K562 (cell line): ENCODE measurements at regions not wholly inside any gene's neighbourhood (a gene's known extent, or its start where the extent isn't known, plus 50 kb on each side); places are given as distances from the start of the nearest gene placed in this dataset.
A peak's percentile ranks its signal among the peaks of the same experiment; 100 is the strongest.

ENCODE experiments used
- ATAC-seq: fragments of 200-7000 bp; cut with Tn5 transposase; 3 replicates; pipeline ENCODE4 v1.9.1; 2020; ENCODE audit warnings: moderate library complexity
- BruUV-seq: library from RNA; stranded (reverse); fragments of 400-500 nt; replicated peaks from 2 replicates; lab custom pipeline; 2021; lab: Mats Ljungman, UMichigan
- CTCF ChIA-PET: fragments of 300-600 bp; formaldehyde crosslinking; extraction: SDS; loops from one replicate; lab custom pipeline; 2021; ENCODE audit warnings: low intra/inter-chr PET ratio; lab: Yijun Ruan, JAX
- POLR2A ChIA-PET: fragments of 300-600, 350-650 bp; sonication (Branson Sonifier 250); formaldehyde crosslinking; extraction: SDS; loops from one replicate; lab custom pipeline; 2021; ENCODE audit warnings: antibody characterized with exemption, inconsistent platforms; lab: Yijun Ruan, JAX
- DNase-seq, 4 experiments: peaks; one replicate each; pipeline versions ENCODE4 v3.0.0 to v3.0.0-alpha.2; 2011 to 2018; ENCODE audit warnings: low spot score in 3 of 4, mixed read lengths in 3 of 4; ENCODE audit errors: extremely low read depth in 1 of 4
- FAIRE-seq: peaks from 2 replicates; lab custom pipeline; 2011; peaks lifted over from hg19 to GRCh38; lab: Jason Lieb, UNC
- H2AFZ ChIP-seq: 2 replicates; pipeline ENCODE4 v1.6.0; 2011; ENCODE audit warnings: low read depth, low read length, control low read depth, inconsistent platforms
- H3K27ac ChIP-seq: fragments of 200-600 bp; 3 replicates; pipeline ENCODE4 v1.8.0; 2011; ENCODE audit warnings: low read depth, mild to moderate bottlenecking, control low read depth, inconsistent platforms, low read length, moderate library complexity, mixed read lengths; ENCODE audit errors: extremely low read depth
- H3K27me3 ChIP-seq, 2 experiments: fragments of 300-600 bp in 1 of 2; 2 replicates in 1 of 2; 3 replicates in 1 of 2; pipeline versions ENCODE4 v1.6.0 to v1.8.0; 2011; ENCODE audit warnings: inconsistent platforms in 2 of 2, low read length in 2 of 2, mild to moderate bottlenecking in 1 of 2, mixed read lengths in 1 of 2, moderate library complexity in 1 of 2; ENCODE audit not compliant: control insufficient read depth in 2 of 2, insufficient read depth in 2 of 2
- H3K36me3 ChIP-seq: fragments of 300-600 bp; 3 replicates; pipeline ENCODE4 v1.8.0; 2011; ENCODE audit warnings: mild to moderate bottlenecking, low read length, inconsistent platforms; ENCODE audit not compliant: control insufficient read depth, insufficient read depth
- H3K4me1 ChIP-seq, 2 experiments: fragments of 200-600 bp in 1 of 2; replicated peaks in 1 of 2; 2 replicates in 1 of 2; 3 replicates in 1 of 2; pipeline versions ENCODE4 v1.5.1 to v1.8.0; 2011; ENCODE audit warnings: inconsistent platforms in 2 of 2, low read length in 2 of 2, mild to moderate bottlenecking in 1 of 2, mixed read lengths in 1 of 2, moderate library complexity in 1 of 2; ENCODE audit not compliant: control insufficient read depth in 2 of 2, insufficient read depth in 2 of 2
- H3K4me2 ChIP-seq: 2 replicates; pipeline ENCODE4 v1.6.1; 2011; ENCODE audit warnings: low read length, control low read depth, inconsistent platforms, mixed read lengths; ENCODE audit not compliant: insufficient read depth
- H3K4me3 ChIP-seq: fragments of 200-600 bp; sonication (generic), shearing (Covaris generic); 2 replicates; pipeline ENCODE4 v1.5.1; 2016; ENCODE audit warnings: control low read depth, inconsistent platforms
- H3K79me2 ChIP-seq: fragments of 200-600 bp; 3 replicates; pipeline ENCODE4 v1.8.0; 2011; ENCODE audit warnings: low read length, inconsistent platforms; ENCODE audit not compliant: control insufficient read depth, insufficient read depth
- H3K9ac ChIP-seq, 2 experiments: 2 replicates each; pipeline versions ENCODE4 v1.6.0 to v1.6.1; 2011; ENCODE audit warnings: low read depth in 2 of 2, low read length in 2 of 2, control low read depth in 1 of 2, inconsistent platforms in 1 of 2, mild to moderate bottlenecking in 1 of 2, mixed read lengths in 1 of 2; ENCODE audit not compliant: insufficient read depth in 1 of 2
- H3K9me1 ChIP-seq: one replicate; pipeline ENCODE4 v1.6.0; 2011; ENCODE audit warnings: inconsistent platforms, mild to moderate bottlenecking, low read length, moderate library complexity; ENCODE audit not compliant: control insufficient read depth, insufficient read depth
- H3K9me3 ChIP-seq: replicated peaks from 2 replicates; pipeline ENCODE4 v1.5.1; 2011; ENCODE audit warnings: low read depth, low read length, inconsistent platforms; ENCODE audit not compliant: control insufficient read depth, insufficient read depth
- H4K20me1 ChIP-seq: replicated peaks from 2 replicates; pipeline ENCODE4 v1.6.1; 2011; ENCODE audit warnings: low read length, inconsistent platforms, mixed read lengths; ENCODE audit not compliant: control insufficient read depth, insufficient read depth
- ELF4 ChIP-seq: fragments of 450-650 bp; formaldehyde crosslinking; IDR thresholded peaks from 2 replicates; pipeline ENCODE4 v1.4.0; 2022; ENCODE audit warnings: missing genetic modification characterization
- MCM3 ChIP-seq: fragments of 450-650 bp; IDR thresholded peaks from 2 replicates; pipeline ENCODE4 v1.6.1; 2016
- TAF1 ChIP-seq: IDR thresholded peaks from 2 replicates; pipeline ENCODE4 v1.6.1; 2011; ENCODE audit warnings: mild to moderate bottlenecking, low read length, moderate library complexity; ENCODE audit not compliant: insufficient read depth, control insufficient read depth, severe bottlenecking; ENCODE audit errors: extremely low read depth
- XRCC4 ChIP-seq: IDR thresholded peaks from one replicate; pipeline ENCODE4 v1.6.1; 2011; ENCODE audit not compliant: insufficient read depth, insufficient read length; ENCODE audit errors: extremely low read depth
- ZNF592 ChIP-seq: fragments of 450-650 bp; IDR thresholded peaks from 2 replicates; pipeline ENCODE4 v1.6.1; 2017; ENCODE audit warnings: antibody characterized with exemption, mild to moderate bottlenecking
- WGBS: fragments of 100-300 bp; shearing (Covaris generic); methylation state at CpG from one replicate; pipeline ENCODE4 v1.1.6; 2016; ENCODE audit warnings: low coverage, mixed read lengths; ENCODE audit not compliant: insufficient coverage; ENCODE audit errors: missing lambda C conversion rate; 5-methylcytosine and 5-hydroxymethylcytosine counted together
- in situ Hi-C: fragments of 300-500 bp; cut with MboI; formaldehyde crosslinking; loops from 4 replicates; pipeline ENCODE4 v1.15.0; 2018; ENCODE audit warnings: inconsistent platforms, mixed read lengths
- intact Hi-C: fragments of 100-400 bp; cut with micrococcal nuclease; formaldehyde crosslinking; loops from 2 replicates; pipeline ENCODE4 v1.14.2; 2022
- TF ChIP-seq, protein P1 (sequence below): fragments of 450-650 bp; formaldehyde crosslinking; IDR thresholded peaks from 2 replicates; pipeline ENCODE4 v1.4.0; 2020; ENCODE audit warnings: mild to moderate bottlenecking, moderate library complexity

DNA sequence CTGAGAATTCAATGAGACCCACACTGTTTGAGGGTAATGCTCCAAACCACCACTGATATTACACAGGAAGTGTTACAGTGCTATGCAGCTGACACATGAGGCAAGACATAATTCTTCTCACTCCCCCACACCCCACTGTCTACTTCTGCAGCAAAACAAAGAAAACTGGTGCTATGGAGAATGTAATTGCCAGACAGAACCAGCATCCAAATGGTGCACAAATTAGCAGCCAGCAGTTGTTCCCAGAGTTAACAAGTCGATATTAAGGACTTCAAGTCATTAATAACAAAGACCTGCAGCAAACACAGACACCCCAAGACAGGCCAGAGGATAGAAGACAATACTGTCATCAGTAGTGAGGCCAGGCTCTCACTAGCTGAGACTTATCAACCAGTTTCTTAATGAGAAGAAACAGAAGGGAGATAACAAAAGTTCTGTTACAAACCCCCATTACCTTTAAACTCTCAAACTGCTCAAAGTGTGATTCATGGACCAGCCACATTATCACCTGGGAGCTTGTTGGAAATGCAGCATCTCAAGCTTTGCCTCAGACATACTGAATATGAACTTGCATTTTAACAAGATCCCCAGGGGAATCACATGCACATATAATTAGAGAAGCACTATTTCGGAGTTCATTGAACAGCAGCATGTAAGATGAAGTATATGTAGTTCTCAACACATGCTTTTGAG lies 58.7 kb upstream of the FNDC3B start (continued):
- TF ChIP-seq TAF1 (no peak), MCM3 (no peak), ZNF592 (peak; percentile 60; the same call in 1 of the 2 replicates), ELF4 (CRISPR knock-in tag) (no peak)

DNA sequence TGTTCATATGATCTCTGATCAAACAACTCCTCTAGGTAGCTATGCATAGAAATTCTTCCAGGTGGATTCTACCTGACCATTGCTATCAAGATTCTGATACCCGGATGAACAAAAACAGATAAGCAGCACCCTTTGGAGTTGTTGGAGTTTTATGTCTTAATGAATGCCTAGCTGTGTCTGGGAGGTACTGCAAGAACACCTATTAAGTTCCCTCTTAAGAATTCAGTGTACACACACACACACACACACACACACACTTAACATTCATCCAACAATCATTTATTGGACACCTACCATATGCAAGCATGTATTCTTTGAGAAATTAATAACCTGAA lies 58.1 kb upstream of the FNDC3B start:
- H3K27me3 ChIP-seq: no peaks in the 10 kb centered on the region
- no peak overlapping the region for H3K4me2 ChIP-seq
- CTCF ChIA-PET: no interaction called here
- H3K9me3 ChIP-seq: no peaks in the 10 kb centered on the region
- no peak for FAIRE-seq
- H2AFZ ChIP-seq: peak overlapping the region; percentile 68; the same call in 1 of the 2 replicates
- peaks cover 0 to 39% of the 10 kb centered on the region in 2 experiments; a peak in 3 of 5 replicates for H3K4me1 ChIP-seq
- BruUV-seq: no TSS peak
- H3K9me1 ChIP-seq: no peaks in the 10 kb centered on the region
- no peaks in the 10 kb centered on the region for H4K20me1 ChIP-seq
- intact Hi-C loops: loop anchor here (2.0 kb wide), 1 partner anchor 14 kb away; no protein-coding TSS in a partner anchor
- TF ChIP-seq, protein P1, sequence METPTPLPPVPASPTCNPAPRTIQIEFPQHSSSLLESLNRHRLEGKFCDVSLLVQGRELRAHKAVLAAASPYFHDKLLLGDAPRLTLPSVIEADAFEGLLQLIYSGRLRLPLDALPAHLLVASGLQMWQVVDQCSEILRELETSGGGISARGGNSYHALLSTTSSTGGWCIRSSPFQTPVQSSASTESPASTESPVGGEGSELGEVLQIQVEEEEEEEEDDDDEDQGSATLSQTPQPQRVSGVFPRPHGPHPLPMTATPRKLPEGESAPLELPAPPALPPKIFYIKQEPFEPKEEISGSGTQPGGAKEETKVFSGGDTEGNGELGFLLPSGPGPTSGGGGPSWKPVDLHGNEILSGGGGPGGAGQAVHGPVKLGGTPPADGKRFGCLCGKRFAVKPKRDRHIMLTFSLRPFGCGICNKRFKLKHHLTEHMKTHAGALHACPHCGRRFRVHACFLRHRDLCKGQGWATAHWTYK (CRISPR knock-in tag): peak; percentile 6; the same call in 1 of the 2 replicates
- no peak for TF ChIP-seq XRCC4
- TF ChIP-seq, all 486 proteins: peak for 1
- DNase-seq: no peak
- H3K27ac ChIP-seq: peak overlapping the region; percentile 68; the same call in 1 of the 3 replicates
- H3K9ac ChIP-seq: no peak overlapping the region
- H3K36me3 ChIP-seq: no peaks in the 10 kb centered on the region
- WGBS: 6% methylated on average over 1 of the region's 1 CpG
- H3K79me2 ChIP-seq: no peaks in the 10 kb centered on the region
- in situ Hi-C loops: no loop called here
- H3K4me3 ChIP-seq: no peak overlapping the region
- POLR2A ChIA-PET: interaction anchor here (1.0 to 1.2 kb wide), 2 partner anchors 8 to 13 kb away, joined by 4 to 5 read pairs; no protein-coding TSS in a partner anchor
- no peak for ATAC-seq
